NCI-H526 treated with DMSO at 0.1 percent for 48 hours (cell line): ENCODE measurements at regions not wholly inside any gene's neighbourhood (a gene's known extent, or its start where the extent isn't known, plus 50 kb on each side); places are given as distances from the start of the nearest gene placed in this dataset.
A peak's percentile ranks its signal among the peaks of the same experiment; 100 is the strongest.
"Not testable (repeated sequence)": the region's sequence is repeated elsewhere in the genome, so short reads cannot be mapped to it uniquely, and the experiment has no call there.

Source experiments
- DNase-seq: peaks from one replicate; lab custom pipeline; 2025; lab: John Stamatoyannopoulos, UW

DNA sequence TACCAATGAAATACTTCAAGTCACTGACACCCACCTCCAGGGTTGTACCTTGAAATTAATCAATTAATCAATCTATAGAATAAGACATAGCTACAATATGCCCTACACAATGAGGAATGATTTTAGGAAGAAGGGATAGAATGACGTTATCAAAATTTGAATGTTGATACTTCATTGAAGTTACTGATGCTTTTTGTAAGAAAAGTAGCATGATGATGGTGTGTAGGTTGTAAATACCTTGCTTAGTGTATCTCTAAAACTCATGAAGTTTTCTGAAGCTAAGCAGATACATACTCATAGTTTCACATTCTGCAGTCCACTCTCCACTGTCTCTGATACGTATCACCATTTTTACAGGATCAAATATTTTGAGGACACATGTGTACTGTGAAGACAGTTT, 670.4 kb upstream of the GOT2 start:
- DNase-seq, result no peak

DNA sequence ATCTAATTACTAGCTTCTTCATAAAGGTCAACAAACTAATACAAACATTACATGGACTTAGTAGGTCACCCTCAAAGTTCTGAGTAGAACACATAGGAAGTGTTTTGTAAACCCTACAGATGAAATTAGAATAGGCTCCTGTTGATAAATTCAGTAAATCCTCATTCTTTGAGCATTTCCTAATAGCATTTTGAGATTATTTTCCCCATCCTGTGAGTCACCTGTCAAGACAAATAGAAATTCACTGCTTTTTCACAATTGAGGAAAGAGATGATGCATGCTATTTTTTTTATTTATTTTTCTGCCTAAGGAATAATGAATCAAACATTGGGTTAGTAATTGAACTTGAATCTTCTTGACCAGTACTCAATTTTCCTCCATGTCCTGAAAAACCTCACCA, 666.7 kb upstream of the GOT2 start:
- no peak for DNase-seq

DNA sequence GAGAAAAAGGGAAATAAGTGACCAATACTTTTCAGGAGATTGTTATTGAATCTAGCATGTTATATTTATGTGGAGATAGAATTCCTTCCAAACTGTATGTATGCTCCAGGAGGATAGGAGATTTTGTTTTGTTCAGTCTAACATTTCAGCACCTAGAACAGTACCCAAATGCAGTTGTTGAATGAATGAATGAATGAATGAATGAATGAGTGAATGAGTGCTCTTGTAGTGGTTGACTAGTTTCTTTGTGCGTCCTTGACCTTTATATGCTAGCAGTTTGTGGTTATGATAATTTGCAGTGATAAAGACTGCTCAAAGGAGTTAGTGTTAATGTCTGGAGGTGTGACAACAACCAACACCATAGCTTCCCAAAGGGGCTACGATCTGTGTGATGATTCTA, 663.5 kb upstream of the GOT2 start:
- DNase-seq, result no peak

DNA sequence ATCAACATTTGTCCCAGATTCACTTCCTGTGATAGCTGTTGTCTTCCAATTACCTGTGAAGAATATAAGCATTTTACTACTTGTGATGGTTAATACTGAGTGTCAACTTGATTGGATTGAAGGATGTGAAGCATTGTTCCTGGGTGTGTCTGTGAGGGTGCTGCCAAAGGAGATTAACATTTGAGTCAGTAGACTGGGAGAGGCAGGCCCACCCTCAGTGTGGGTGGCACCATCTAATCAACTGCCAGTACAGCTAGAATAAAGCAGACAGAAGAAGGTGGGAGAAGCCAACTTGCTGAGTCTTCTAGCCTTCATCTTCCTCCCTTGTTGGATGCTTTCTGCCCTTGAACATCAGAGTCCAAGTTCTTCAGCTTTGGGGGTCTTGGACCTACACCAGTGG, 660.4 kb upstream of the GOT2 start:
- DNase-seq, result no peak

DNA sequence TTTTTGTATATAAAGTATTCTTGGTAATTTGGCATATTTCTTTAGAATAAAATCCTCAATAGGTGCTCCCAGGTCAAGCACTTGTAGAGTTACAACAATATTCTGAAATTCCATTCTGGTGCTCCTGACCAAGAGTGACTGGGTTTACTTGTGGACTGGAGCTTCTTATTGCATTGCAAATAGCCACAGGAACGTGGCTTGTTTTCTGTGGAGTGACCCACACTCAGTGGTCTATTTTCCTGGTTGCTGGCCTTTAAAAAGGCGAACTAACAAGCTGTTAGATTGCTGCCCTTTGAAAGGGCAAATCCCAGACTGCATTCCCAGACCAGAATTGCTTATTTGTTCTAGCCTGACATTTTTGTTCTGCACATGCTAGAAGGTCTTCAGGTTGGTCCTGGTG, 658.8 kb upstream of the GOT2 start:
- DNase-seq, result no peak

DNA sequence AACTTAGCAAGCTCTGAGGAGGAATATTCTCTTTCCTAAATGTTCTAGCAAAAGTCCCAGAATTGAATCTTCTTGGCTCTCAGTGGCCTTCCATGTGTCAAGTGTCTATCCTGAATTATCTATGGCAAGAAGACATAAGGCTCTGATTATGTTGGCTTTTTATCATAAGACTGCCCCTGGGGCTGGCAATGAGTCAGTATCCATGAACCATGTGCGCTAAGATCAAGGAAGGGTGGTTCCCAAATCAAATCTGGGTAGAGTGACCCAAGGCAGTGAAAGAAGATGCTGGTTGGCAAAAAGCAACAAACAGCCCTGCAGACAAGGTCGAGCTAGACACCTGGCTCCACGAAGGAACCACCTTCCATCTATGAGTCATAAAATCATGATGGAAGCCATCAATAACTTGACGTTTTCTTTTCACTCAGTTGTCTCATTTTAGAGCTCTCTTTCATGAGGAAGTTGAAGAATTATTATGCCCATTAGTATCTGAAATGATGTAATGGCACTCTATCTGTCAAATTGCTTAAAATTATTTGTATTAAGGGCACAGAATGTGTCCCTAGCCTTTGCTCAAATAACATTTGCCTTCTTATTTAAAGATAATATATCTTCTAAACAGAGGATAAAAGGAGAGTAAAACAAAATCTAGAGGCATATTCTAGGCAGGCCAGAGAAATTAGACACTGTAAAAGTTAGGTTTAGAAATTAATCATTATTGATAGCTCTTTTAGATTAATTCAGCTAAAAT, 657.7 kb upstream of the GOT2 start:
- no peak for DNase-seq

DNA sequence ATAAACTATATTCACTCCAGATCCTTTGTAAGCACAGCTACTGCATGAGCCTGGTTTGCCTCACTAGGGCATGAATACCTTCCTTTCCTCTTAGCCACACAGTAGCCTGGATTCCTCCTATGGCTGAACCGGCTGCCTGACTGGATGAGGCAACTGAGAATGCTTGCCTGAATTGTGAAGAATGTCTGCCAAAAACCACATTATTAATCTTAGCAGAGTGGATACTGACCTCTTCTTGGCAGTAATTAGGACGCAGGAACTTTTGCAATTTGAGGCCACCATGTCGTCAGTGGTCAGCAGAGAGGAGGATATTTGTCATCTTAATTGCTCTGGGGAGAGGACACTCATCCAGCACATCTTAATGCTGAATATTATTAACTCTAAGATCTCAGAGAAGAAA, 651.8 kb upstream of the GOT2 start:
- no peak for DNase-seq

DNA sequence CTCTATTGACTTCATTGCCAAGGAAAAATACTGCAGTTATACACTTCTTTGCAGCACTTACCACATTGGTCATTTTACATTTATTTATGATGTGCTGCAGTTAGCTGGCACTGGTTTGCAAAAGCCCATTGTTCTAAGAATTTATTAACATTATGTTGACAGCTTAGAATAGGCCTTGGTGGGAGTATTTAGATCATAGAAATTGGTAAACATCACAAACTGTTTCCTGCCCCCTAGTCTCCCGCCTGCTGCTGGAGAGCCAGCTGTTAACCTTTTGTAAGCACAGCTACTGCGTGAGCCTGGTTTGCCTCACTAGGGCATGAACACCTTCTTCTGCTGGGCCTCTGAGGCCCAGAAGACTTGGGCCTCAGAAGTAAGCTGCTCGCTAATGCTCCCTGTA, 651.4 kb upstream of the GOT2 start:
- DNase-seq, result no peak

DNA sequence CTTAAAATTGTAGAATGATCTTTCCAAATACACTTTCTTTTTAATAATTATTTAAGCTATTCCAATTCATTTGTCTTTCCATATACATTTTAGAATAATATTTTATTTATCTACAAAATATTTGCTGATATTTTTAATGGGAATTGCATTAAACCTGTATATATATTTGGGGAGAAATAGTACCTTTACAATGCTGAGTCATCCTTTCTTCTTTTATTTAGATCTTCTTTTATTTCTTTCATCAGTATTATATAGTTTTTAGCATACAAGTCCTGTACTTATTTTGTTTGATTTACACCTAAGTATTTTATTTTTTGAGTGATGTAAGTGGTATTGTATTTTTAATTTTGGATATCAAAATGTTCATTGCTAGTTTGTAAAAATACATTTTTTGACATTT, 639.5 kb upstream of the GOT2 start:
- no peak for DNase-seq

DNA sequence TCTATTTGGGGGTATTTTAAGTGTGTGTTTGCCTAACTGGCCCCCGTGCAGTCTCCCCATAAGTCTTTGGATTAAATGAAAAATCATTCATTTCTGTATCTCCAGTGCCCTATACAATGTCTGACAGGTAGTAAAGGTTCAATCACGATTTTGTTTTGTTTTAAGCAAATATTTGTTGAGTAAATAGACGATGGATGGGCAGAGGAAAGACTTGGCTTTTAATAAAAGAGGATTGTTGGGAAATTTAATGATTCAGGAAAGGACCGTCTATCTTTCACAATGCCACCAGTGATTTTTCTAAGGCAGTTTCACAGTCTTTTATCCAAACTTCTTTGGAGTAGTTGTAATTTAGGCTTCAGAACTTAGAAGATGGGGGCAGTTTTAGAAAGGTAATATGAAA, 636.6 kb upstream of the GOT2 start:
- DNase-seq, result no peak

DNA sequence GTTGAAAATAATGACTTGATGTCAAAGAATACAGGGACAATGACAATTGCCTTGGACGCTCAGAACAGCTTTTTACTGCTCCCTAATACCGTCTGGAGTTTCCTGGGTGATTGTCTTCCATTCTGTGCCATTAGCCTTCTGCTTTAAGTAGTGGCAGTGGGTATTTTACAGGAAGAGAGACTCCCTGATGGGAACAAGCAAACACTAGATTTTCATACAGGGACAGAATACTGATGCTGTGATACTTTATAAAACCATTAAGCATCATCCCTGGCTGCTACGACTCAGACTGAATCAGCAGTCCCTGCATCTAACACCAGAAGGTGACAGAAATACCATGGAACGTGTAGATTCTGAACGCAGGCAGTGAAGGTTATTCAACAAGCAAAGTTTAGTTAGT, 635.4 kb upstream of the GOT2 start:
- DNase-seq, result no peak

DNA sequence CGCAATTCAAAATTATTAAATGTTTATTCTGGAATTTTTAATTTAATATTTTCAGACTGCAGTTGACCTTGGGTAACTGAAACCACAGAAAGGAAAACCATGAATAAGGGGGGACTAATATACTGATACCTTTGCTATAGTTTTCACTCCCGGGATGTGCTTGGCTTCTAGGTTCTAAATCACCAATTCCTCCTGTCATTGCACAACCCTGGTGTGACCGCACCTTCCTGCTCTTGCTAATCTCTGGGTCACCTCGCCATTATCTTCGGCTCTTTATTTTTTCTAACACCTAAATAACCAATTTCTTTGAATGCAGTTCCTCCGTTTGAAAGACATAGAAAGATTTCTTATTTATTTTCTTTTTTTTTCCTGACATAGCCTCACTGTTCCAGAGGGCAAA, 634.5 kb upstream of the GOT2 start:
- no peak for DNase-seq

DNA sequence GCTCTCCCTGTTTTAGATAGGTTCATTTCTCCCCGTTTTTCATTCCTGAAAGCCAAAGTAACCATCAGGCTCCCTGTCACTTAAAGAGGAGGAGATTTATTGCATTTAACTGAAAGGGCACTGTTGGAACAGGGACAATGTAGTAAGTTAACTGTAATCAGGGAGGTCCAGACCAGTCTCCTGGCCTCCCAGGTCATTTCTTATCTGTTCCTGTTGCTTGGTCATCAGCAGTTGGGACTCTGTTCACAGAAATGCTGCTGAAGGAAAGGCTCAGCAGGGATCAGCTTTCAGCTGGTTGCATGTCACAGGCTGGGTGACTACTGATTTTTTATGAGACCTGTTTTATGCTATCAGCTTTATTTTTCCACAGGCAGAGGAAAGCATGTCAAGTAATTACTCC, 622.6 kb upstream of the GOT2 start:
- DNase-seq, result peak; percentile 5

DNA sequence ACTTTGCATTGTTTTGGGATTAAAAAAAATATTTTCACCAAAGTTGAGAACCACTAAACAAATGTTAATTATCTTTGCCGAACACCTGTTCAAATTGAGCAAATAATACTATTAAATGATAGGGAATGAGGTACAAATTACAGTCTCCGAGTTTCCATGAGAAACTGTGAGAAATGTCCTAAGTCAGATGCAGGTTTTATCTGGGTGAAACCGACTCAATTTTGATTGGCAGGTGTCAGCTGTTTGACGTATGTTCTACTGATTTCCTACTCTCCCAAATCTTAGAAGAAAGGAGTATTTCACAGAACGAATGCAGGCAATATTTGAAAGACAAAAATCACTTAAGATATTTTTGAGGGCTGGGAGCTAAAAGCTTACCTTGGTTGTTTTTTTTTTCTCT, 622.0 kb upstream of the GOT2 start:
- DNase-seq, result no peak

DNA sequence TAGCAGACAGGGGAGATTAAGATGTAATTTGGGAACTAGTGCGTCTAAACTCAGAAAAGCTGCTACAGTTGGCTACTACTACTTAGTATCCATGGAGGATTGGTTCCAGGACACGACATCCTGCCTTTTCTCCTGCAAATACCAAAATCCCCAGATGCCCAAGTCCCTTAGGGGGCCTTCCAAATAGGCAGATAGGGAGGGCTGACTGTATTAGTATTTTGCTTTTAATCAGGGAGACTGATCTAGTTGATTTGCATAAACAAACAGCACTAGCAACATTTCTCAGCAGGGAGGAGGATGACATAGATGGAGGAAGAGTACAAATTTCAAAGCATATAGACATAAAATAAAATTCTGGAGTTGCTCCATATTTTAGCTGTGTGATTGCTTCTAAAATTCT, 621.6 kb upstream of the GOT2 start:
- DNase-seq, result peak; percentile 69

DNA sequence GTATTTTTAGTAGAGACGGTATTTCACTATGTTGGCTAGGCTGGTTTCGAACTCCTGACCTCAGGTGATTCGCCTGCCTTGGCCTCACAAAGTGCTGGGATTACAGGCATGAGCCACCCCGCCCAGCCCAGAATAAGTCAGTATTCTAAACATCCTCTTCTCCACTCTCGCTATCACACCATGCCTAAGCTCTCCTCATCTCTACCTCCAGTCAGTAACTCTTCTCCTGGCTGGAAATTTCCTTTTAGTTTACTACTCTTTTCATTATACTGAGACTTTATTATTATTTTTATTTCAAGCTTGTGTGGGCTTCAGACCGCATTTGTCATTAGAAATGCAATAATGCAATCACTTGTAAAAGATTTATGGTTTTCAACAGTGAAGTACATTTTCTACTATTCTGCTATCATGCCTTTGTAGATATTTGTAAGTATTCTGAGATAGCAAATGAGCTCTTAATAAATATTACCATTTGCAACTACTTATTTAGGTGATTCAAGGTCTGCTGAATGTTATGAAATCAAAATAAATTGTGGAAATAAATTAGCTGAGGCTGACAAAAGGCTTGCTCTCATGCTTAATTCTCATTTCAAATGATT, 617.3 kb upstream of the GOT2 start:
- DNase-seq, result no peak

DNA sequence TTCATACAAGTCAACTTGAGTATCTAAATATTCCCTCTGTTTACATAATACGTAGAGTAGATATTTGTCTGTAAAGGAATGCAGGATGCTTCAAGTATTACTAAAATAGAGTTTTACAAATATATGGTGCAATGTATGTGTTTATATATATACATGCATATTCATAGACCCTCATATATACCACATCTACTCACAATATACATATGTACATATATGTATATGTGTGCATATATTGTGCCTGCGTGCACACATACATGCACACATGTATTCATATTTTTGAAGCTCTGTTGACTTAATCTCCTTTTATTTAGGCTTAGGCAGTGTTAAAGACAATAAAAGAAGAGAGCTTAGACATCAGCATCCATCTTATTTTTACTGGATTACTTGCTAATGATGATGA, 616.6 kb upstream of the GOT2 start:
- DNase-seq, result no peak

DNA sequence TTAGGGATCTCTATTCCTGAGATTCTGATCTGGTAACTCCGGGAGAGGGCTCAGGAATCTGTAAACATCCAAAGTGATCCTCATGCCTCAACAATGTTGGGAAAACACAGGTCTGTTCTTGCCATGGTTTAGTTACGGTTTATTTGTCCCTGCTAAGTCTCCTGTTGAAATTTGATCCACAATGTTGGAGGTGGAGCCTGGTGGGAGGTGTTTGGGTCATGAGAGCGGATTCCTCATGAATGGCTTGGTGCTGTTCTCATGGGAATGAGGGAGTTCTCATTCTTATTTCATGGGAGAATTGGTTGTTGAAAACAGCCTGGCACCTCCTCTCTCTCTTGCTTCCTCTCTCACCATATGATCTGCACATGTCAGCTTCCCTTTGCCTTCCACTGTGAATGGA, 608.6 kb upstream of the GOT2 start:
- DNase-seq, result no peak

DNA sequence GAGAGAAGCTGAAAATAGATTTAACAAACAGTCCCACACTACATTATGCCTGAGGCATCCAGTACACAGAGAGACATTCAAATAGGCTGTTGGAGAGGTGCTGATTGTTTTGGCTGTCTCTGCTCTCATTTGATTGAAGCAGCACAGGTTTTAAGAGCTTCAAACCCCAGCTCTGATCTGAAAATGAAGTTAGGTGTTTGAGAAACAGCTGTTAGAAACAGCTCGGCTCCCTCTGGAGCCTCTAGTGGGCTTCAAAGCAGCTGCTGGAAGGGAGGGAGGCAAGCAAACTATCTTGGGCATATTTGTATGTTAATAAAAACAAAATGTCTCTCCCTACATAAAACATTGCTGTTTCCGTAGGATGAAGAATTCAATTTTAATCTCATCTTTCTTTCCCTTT, 607.3 kb upstream of the GOT2 start:
- DNase-seq, result peak; percentile 29

DNA sequence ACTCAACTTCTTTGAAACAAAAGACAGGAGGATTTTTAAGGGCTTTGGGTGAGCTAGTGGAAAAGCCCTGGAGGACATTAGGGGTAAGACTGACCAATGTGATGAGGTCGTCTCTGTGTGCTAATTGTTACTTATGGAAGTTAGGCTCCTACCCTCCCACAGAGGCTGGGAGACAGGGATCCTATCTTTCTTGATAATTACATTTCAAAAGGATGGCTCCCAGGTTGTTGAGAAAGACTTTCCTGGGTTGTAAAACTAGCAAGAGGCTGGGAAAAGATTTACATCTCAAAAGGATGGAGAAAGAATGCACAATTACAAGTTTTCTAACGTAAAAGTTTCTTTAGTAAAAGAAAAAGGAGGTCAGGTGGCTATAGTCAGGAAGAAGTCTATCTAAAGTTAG, 605.8 kb upstream of the GOT2 start:
- DNase-seq, result no peak

DNA sequence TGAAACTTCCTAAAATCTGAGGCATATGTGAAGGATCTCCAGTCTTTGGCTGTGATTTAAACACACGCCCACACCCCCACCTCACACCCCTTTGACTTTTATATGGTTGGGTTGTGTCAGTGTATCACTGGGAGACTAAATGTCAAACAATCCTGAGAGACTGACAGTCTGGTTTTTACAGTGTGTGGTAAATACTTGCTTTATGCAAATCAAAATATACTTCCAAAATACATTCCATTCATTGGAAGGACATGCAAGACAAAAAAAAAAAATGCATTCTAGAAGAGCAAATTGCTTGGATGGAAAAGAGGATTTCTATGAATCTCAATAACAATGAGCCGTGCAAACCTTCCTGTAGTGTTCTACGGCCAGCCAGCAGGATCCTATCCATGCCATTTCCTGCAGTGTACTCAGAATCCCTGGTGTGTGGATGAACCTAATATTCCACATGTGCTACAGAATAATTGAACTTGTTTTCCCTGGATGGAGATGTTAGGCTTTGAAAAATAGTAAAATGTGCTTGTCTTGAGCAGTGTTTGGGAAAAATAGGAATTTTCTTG, 602.1 kb upstream of the GOT2 start:
- DNase-seq, result no peak

DNA sequence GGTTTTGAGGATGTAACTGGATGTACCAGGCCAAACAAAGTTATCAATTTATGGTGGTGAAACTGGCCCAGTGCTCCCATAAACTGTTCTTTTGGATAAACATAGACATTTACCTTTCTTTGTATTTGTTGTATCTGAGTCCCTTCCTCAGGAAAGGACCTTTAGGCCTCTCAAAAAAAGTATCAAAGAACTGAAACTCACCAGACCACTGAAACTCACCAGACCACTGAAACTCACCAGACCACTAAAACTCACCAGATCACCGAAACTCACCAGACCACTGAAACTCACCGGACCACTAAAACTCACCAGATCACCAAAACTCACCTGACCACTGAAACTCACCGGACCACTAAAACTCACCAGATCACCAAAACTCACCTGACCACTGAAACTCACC, 597.6 kb upstream of the GOT2 start:
- not testable (repeated sequence) for DNase-seq

DNA sequence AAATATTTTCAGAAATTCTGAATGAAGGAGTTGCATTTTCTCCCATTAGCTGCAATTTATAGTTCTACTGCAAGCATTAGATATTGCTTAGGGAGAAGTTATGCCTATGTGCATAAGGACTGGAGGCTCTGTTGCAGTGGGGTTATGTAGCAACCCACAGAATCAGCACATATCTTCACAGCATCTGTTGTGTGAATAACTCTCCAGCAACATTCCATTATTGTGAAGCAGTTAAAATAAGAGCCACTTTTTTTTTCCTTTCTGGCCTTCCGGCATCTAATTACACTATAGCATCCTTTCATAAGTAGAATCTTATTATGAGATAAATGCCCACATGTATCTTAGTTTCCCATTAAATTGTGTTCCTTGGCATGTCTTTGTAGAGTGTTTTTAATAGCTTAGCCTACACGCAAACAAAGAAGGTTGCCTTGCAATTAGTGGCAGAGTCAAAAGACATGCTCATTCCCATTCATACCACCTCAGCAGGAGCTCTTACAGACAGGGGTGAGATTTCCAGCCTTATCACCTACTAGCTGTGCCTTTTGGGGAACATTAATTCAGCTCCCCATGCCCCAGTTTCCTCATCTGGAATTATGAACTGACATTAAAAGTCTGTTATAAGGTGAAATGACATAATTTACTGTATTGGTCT, 596.0 kb upstream of the GOT2 start:
- no peak for DNase-seq
